K562 (cell line): ENCODE measurements at regions not wholly inside any gene's neighbourhood (a gene's known extent, or its start where the extent isn't known, plus 50 kb on each side); places are given as distances from the start of the nearest gene placed in this dataset.

Experiments used
- CTCF ChIP-seq, 3 experiments: IDR thresholded peaks in 2 of 3; conservative IDR thresholded peaks in 1 of 3; 2 replicates each; pipeline ENCODE4 v1.5.1; 2011 to 2012; ENCODE audit warnings: low read length in 3 of 3, mild to moderate bottlenecking in 3 of 3, control low read depth in 2 of 3, improper control_type of control experiment in 1 of 3, inconsistent platforms in 1 of 3, low read depth in 1 of 3, mixed read lengths in 1 of 3, moderate library complexity in 1 of 3; ENCODE audit not compliant: insufficient read depth in 2 of 3
- GATA2 ChIP-seq: sonication (generic); formaldehyde crosslinking; IDR thresholded peaks from 2 replicates; pipeline ENCODE4 v1.4.0; 2020; ENCODE audit warnings: mild to moderate bottlenecking, missing genetic modification reagents
- NR2C2 ChIP-seq, 2 experiments: fragments of 200-800 bp in 1 of 2; sonication (Bioruptor generic) in 1 of 2; sonication (generic) in 1 of 2; formaldehyde crosslinking in 1 of 2; IDR thresholded peaks; 2 replicates each; pipeline versions ENCODE4 v1.6.1 to v1.8.0; 2016 to 2022; ENCODE audit warnings: mild to moderate bottlenecking in 1 of 2, missing compliant biosample characterization in 1 of 2, missing genetic modification characterization in 1 of 2, missing genetic modification reagents in 1 of 2
- TCFL5 ChIP-seq: fragments of 250-450 bp; sonication (Bioruptor Pico); conservative IDR thresholded peaks from 2 replicates; pipeline ENCODE4 v1.6.1; 2021; ENCODE audit warnings: mild to moderate bottlenecking, moderate library complexity, matching md5 sums
- TEAD1 ChIP-seq, 2 experiments: fragments of 450-650 bp in 1 of 2; sonication (generic) in 1 of 2; formaldehyde crosslinking; IDR thresholded peaks; 2 replicates each; pipeline versions ENCODE4 v1.4.0 to v1.8.0; 2020 to 2022; ENCODE audit warnings: mild to moderate bottlenecking in 2 of 2, missing genetic modification reagents in 1 of 2
- YBX1 ChIP-seq: fragments of 450-650 bp; IDR thresholded peaks from 2 replicates; pipeline ENCODE4 v1.7.1; 2016; ENCODE audit warnings: mild to moderate bottlenecking
- ZBED1 ChIP-seq: IDR thresholded peaks from 2 replicates; pipeline ENCODE4 v1.6.1; 2014

GRCh38 chr5:30921388-30921787 is 272.1 kb upstream of the CDH6 start:
- no peak for TF ChIP-seq ZBED1
- TF ChIP-seq GATA2 (CRISPR knock-in tag): no peak
- TF ChIP-seq CTCF (IDR thresholded peaks at IDR 0.05 in 2 of 3, conservative IDR thresholded peaks at IDR 0.05 in 1 of 3; ENCODE audit: insufficient read depth in 2 of 3, low read depth in 1 of 3, low read length in 3 of 3): no peak
- TF ChIP-seq TCFL5 (CRISPR knock-in tag): no peak
- TF ChIP-seq YBX1: no peak
- TF ChIP-seq TEAD1 (CRISPR knock-in tag; IDR thresholded peaks at IDR 0.05): no peak
- no peak for TF ChIP-seq NR2C2 (CRISPR knock-in tag; IDR thresholded peaks at IDR 0.05)
- TF ChIP-seq NR2C2 (tag; IDR thresholded peaks at IDR 0.05): no peak
